DMS 273 treated with DMSO at 0.1 percent for 48 hours (cell line): ENCODE measurements at regions not wholly inside any gene's neighbourhood (a gene's known extent, or its start where the extent isn't known, plus 50 kb on each side); places are given as distances from the start of the nearest gene placed in this dataset.

Experiments used
- DNase-seq: peaks from one replicate; lab custom pipeline; 2025; lab: John Stamatoyannopoulos, UW

- no peak for DNase-seq
Observed at GRCh38 chr20:12358655-12359009, 440.9 kb downstream of the BTBD3 start.

GRCh38 chr20:12371990-12372389 is 454.3 kb downstream of the BTBD3 start:
- DNase-seq: no peak

- DNase-seq: no peak
Observed at GRCh38 chr20:12372557-12372956, 454.9 kb downstream of the BTBD3 start.

- DNase-seq: no peak
Observed at GRCh38 chr20:12375967-12376366, 458.3 kb downstream of the BTBD3 start.

GRCh38 chr20:12383821-12384220 is 466.1 kb downstream of the BTBD3 start:
- no peak for DNase-seq

GRCh38 chr20:12386821-12387220 is 469.1 kb downstream of the BTBD3 start:
- DNase-seq: no peak

GRCh38 chr20:12391099-12391498 is 473.4 kb downstream of the BTBD3 start:
- no peak for DNase-seq

GRCh38 chr20:12394786-12395185 is 477.1 kb downstream of the BTBD3 start:
- no peak for DNase-seq

GRCh38 chr20:12395353-12395752 is 477.7 kb downstream of the BTBD3 start:
- DNase-seq: no peak

- no peak for DNase-seq
Observed at GRCh38 chr20:12395760-12396159, 478.1 kb downstream of the BTBD3 start.

GRCh38 chr20:12399110-12399836 is 481.6 kb downstream of the BTBD3 start:
- DNase-seq: no peak

GRCh38 chr20:12404941-12405340 is 487.2 kb downstream of the BTBD3 start:
- no peak for DNase-seq

GRCh38 chr20:12406978-12407377 is 489.3 kb downstream of the BTBD3 start:
- no peak for DNase-seq

GRCh38 chr20:12409501-12409900 is 491.8 kb downstream of the BTBD3 start:
- no peak for DNase-seq

- DNase-seq: no peak
Observed at GRCh38 chr20:12410783-12411182, 493.1 kb downstream of the BTBD3 start.

GRCh38 chr20:12411246-12411940 is 493.7 kb downstream of the BTBD3 start:
- DNase-seq: no peak

- no peak for DNase-seq
Observed at GRCh38 chr20:12413116-12413515, 495.4 kb downstream of the BTBD3 start.

- DNase-seq: no peak
Observed at GRCh38 chr20:12414446-12415274, 497.0 kb downstream of the BTBD3 start.

GRCh38 chr20:12416281-12416680 is 498.6 kb downstream of the BTBD3 start:
- DNase-seq: no peak

- no peak for DNase-seq
Observed at GRCh38 chr20:12433724-12434123, 516.0 kb downstream of the BTBD3 start.

- no peak for DNase-seq
Observed at GRCh38 chr20:12434672-12435071, 517.0 kb downstream of the BTBD3 start.

GRCh38 chr20:12435268-12435667 is 517.6 kb downstream of the BTBD3 start:
- no peak for DNase-seq

GRCh38 chr20:12453711-12454110 is 536.0 kb downstream of the BTBD3 start:
- DNase-seq: no peak
